ENCODE measurements at regions not wholly inside any gene's neighbourhood (a gene's known extent, or its start where the extent isn't known, plus 50 kb on each side); places are given as distances from the start of the nearest gene placed in this dataset.

DNA sequence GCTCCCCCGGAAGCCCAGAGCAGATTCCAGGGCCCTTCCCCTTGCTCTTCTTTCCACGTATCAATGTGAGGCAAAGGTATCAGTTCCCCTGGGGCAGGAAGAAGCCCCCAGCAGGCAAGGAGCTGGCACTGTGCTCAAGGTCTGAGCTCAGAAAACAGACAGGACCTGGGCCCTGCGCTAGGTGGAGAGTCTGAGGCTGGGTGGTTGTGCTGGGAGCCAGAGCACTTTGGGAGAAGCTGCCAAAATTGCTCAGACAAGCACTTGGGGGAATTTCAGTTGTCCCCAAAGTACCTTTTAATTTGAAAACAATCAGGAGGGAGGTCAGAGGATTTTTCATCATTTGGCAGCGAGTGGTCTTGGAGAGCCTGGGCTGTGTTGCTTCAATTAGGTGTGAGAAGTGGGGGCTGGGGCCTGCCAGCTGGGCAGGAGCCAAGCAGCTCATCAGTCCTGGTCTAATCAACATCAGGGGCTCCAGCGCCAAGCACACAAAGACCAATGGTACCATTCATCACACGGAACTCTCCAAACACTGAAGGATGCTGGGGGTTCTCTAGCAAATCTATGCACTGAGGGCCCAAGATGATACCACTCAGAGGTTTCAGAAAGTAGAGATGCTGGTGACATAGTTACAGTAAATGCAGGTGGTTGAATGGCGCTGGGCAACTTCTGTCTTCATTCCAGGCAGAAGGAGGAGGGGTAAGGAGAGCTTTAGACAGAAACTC is 176.5 kb downstream of the SNX18 start:
- WGBS (ENCODE audit: insufficient coverage), result 84% methylated on average over 2 of the region's 7 CpGs
- Histone ChIP-seq H3K9ac (ENCODE audit: insufficient read depth, low read length, poor library complexity, severe bottlenecking) (no peak overlapping the region), H3K4me3 (replicated peaks in 1 of 3; ENCODE audit: low read depth in 2 of 3, low read length in 3 of 3) (no peak overlapping the region), H3K9me3 (replicated peaks in 1 of 2; ENCODE audit: control insufficient read depth in 1 of 2, insufficient read depth in 1 of 2, low read length in 2 of 2) (no peaks in the 10 kb centered on the region), H4K20me1 (ENCODE audit: insufficient read depth, low read length) (no peaks in the 10 kb centered on the region), H3K4me1 (ENCODE audit: control insufficient read depth in 1 of 2, insufficient read depth in 2 of 2, low read length in 2 of 2) (peaks cover 34 to 36% of the 10 kb centered on the region in 2 donors), H3K27ac (ENCODE audit: low read depth in 1 of 2, low read length in 2 of 2) (no peak overlapping the region), H2AFZ (ENCODE audit: insufficient read depth, low read depth, low read length, poor library complexity, severe bottlenecking) (no peak overlapping the region), H3K36me3 (replicated peaks in 1 of 2; ENCODE audit: control insufficient read depth in 1 of 2, insufficient read depth in 2 of 2, low read length in 2 of 2) (no peaks in the 10 kb centered on the region), H3K27me3 (ENCODE audit: control insufficient read depth in 2 of 2, insufficient read depth in 2 of 2, low read length in 2 of 2) (no peaks in the 10 kb centered on the region), H3K4me2 (replicated peaks; ENCODE audit: extremely low read depth, low read length, poor library complexity, severe bottlenecking) (no peak overlapping the region), H3K79me2 (ENCODE audit: insufficient read depth, low read length) (no peaks in the 10 kb centered on the region)
- Mint-ChIP-seq H3K9me3 (peaks cover 0 to 3% (median 0%) of the 10 kb centered on the region in 7 donors), H3K27me3 (ENCODE audit: low read depth in 3 of 3) (peaks cover 0 to 2% (median 1%) of the 10 kb centered on the region in 3 donors), H3K4me1 (peaks cover 43% of the 10 kb centered on the region), H3K36me3 (no peaks in the 10 kb centered on the region), H3K4me3 (no peak overlapping the region), H3K27ac (no peak overlapping the region)
- intact Hi-C loops (cut with micrococcal nuclease), result no loop called here
- DNase-seq, result no peak
- TF ChIP-seq, protein P1, sequence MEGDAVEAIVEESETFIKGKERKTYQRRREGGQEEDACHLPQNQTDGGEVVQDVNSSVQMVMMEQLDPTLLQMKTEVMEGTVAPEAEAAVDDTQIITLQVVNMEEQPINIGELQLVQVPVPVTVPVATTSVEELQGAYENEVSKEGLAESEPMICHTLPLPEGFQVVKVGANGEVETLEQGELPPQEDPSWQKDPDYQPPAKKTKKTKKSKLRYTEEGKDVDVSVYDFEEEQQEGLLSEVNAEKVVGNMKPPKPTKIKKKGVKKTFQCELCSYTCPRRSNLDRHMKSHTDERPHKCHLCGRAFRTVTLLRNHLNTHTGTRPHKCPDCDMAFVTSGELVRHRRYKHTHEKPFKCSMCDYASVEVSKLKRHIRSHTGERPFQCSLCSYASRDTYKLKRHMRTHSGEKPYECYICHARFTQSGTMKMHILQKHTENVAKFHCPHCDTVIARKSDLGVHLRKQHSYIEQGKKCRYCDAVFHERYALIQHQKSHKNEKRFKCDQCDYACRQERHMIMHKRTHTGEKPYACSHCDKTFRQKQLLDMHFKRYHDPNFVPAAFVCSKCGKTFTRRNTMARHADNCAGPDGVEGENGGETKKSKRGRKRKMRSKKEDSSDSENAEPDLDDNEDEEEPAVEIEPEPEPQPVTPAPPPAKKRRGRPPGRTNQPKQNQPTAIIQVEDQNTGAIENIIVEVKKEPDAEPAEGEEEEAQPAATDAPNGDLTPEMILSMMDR (IDR thresholded peaks at IDR 0.05), result no peak

DNA sequence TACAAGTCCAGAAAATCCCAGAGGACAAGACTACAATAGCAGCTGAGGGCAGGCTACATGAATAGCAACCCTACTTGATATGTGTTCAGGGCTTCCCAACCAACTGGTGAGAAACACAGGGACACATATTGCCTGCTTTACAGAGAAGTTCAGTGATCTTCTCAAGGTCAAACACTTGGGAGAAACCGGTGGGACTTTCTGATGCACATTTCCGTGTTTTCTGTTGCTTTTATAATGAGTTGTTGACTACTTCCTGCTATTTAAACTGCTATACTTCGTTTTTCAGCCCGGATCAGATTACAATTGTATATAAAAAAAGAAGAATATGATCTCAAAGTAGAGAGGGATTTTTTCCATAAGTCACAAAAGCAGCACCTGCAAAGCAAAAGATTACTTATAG is 175.1 kb downstream of the SNX18 start:
- Histone ChIP-seq H3K4me2 (replicated peaks; ENCODE audit: extremely low read depth, low read length, poor library complexity, severe bottlenecking) (no peak overlapping the region), H3K4me3 (replicated peaks in 1 of 3; ENCODE audit: low read depth in 2 of 3, low read length in 3 of 3) (peak overlapping the region in 1 of 3 experiments; percentile 19), H3K27me3 (ENCODE audit: control insufficient read depth in 2 of 2, insufficient read depth in 2 of 2, low read length in 2 of 2) (no peaks in the 10 kb centered on the region), H3K27ac (ENCODE audit: low read depth in 1 of 2, low read length in 2 of 2) (peak overlapping the region in 1 of 2 donors; percentile 80), H3K9me3 (replicated peaks in 1 of 2; ENCODE audit: control insufficient read depth in 1 of 2, insufficient read depth in 1 of 2, low read length in 2 of 2) (no peaks in the 10 kb centered on the region), H4K20me1 (ENCODE audit: insufficient read depth, low read length) (no peaks in the 10 kb centered on the region), H3K4me1 (ENCODE audit: control insufficient read depth in 1 of 2, insufficient read depth in 2 of 2, low read length in 2 of 2) (peaks cover 36 to 40% of the 10 kb centered on the region in 2 donors), H3K36me3 (replicated peaks in 1 of 2; ENCODE audit: control insufficient read depth in 1 of 2, insufficient read depth in 2 of 2, low read length in 2 of 2) (no peaks in the 10 kb centered on the region), H2AFZ (ENCODE audit: insufficient read depth, low read depth, low read length, poor library complexity, severe bottlenecking) (peak overlapping the region; percentile 20), H3K79me2 (ENCODE audit: insufficient read depth, low read length) (no peaks in the 10 kb centered on the region), H3K9ac (ENCODE audit: insufficient read depth, low read length, poor library complexity, severe bottlenecking) (no peak overlapping the region)
- no peak for DNase-seq
- Mint-ChIP-seq H3K27me3 (ENCODE audit: low read depth in 3 of 3) (peaks cover 0 to 2% (median 0%) of the 10 kb centered on the region in 3 donors), H3K9me3 (peaks cover 0 to 6% (median 2%) of the 10 kb centered on the region in 7 donors), H3K4me3 (no peak overlapping the region), H3K27ac (peak overlapping the region in 4 of 7 donors; percentile 60 to 90 (median 84)), H3K4me1 (peaks cover 48% of the 10 kb centered on the region), H3K36me3 (no peaks in the 10 kb centered on the region)
- no CpG with 5 or more reads among the region's 4 CpGs for WGBS (ENCODE audit: insufficient coverage)
- intact Hi-C loops (cut with micrococcal nuclease), result no loop called here
- TF ChIP-seq, protein P1 (IDR thresholded peaks at IDR 0.05), result no peak
